GM12801 (cell line): ENCODE measurements at regions not wholly inside any gene's neighbourhood (a gene's known extent, or its start where the extent isn't known, plus 50 kb on each side); places are given as distances from the start of the nearest gene placed in this dataset.

Experiments used
- TF ChIP-seq, protein P1 (sequence below): IDR thresholded peaks from one replicate; pipeline ENCODE4 v1.5.1; 2011; ENCODE audit warnings: control low read depth; ENCODE audit not compliant: insufficient read length; ENCODE audit errors: extremely low read depth

DNA sequence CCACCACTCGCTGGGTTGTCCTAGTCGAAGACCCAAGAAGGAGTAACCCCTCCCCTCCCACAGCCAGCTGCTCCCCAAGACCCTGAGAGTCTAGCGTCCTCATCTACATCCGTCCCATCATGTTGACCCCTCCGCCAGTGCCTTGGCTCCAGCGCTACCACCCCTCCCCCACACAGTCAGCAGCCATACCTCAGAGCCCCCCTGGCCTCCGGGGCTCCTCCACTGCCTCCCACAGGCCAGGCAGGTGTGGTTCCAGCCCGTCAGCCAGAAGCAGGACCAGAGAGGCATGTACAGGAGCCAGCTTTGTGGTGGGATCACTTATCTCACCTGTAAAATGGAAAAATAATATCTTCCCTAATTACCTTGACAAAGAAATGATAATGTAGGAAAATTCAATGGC is 51.5 kb upstream of the PHF21B start:
- TF ChIP-seq, protein P1, sequence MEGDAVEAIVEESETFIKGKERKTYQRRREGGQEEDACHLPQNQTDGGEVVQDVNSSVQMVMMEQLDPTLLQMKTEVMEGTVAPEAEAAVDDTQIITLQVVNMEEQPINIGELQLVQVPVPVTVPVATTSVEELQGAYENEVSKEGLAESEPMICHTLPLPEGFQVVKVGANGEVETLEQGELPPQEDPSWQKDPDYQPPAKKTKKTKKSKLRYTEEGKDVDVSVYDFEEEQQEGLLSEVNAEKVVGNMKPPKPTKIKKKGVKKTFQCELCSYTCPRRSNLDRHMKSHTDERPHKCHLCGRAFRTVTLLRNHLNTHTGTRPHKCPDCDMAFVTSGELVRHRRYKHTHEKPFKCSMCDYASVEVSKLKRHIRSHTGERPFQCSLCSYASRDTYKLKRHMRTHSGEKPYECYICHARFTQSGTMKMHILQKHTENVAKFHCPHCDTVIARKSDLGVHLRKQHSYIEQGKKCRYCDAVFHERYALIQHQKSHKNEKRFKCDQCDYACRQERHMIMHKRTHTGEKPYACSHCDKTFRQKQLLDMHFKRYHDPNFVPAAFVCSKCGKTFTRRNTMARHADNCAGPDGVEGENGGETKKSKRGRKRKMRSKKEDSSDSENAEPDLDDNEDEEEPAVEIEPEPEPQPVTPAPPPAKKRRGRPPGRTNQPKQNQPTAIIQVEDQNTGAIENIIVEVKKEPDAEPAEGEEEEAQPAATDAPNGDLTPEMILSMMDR: no peak

DNA sequence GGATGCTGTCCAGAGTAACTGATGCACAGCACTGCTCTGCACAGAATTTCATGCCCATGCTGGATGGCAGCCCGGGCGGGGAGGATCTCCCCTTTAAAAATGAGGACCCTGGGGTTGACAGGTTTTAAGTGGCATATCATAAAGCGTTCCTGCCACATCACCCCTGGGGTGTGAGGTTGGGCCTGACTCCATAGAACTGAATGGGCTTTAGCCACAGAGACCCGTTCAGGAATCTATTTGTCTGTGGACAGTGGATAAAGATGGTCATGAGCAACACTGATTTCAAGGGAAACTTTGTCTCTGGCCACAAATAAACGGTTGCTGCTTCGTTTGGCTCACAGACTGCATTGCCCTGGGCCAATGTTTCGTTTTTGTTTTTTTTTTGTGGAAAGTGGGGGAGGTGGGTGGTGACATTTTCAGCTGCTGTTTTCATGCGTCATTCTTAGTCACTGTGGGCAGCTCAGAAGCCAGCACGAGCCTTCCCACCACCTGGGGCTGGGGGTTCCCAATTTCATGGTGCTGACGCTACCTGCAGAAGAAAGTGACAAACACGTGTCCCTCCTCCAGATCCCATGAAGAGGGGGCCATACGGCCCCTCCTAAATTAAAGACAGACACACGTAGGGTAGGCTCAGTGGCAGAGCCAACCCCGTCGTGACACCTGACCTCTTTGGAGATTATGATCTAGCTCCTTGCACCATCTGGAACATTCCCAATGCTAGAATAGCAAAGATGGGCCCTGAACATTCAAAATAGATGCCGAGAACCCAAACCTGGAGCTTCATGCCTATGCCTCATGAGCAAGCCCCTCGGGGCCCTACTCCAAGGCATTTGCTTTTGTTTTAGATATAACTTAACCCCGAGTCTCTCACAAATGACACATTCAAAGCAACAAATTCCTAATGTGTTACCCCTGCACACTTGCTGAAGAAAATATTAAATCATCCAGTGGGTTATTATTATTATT is 54.8 kb upstream of the PHF21B start:
- TF ChIP-seq, protein P1: no peak

DNA sequence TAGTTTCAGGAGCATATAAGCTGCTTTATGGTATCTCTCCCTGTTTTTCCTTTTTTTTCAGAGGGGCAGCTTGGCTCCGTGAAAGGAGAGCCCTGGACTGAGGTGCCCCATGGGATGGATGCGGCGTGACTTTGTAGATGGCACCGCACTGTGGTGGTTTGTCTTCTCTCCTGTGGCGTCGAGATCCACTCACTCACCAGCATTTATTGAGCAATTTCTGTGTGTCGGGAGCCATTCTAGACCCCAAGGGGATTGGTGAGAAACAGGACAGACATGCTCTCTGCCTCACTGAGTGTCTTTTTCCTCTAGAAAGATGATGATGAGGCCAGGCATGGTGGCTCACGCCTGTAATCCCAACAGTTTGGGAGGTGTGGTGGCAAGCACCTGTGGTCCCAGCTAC is 55.9 kb upstream of the PHF21B start:
- TF ChIP-seq, protein P1: no peak

DNA sequence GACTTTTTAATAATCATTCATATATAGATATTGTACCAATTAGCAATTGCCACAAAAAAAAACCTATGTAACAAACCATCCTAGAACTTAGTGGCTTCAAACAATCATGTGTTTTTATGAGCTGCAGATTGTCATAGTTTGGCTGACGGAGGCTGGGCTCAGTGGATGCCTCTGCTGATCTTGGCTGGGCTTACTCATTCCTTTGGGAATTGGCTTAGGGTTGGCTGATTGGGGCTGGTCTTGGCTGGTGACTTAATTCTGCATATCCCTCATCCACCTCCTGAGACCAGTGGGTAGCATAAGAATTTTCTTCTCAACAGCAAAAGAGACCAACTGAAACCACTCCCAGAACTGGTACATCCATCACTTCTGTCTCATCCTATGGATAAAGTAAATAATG is 57.9 kb upstream of the PHF21B start:
- TF ChIP-seq, protein P1: no peak

DNA sequence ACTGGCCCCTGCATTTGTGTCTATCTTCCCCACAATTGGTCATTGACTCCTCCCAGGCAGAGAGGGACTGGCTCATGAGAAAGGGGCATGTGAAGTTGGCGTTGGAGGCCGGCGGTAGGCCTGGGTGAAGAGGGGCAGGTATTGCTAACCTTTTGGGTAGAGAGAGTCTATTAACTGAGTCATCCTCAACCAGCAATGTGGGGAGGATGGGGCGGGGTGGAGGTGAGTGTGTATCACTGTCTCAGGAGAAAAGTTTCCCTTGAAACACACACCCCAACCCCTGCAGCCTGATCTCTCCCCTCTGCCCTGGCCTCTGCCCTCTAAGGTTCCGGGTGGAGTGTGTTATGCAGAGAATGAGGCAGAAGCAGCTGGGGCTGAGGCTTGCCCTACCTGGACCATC is 60.1 kb upstream of the PHF21B start:
- TF ChIP-seq, protein P1: no peak

DNA sequence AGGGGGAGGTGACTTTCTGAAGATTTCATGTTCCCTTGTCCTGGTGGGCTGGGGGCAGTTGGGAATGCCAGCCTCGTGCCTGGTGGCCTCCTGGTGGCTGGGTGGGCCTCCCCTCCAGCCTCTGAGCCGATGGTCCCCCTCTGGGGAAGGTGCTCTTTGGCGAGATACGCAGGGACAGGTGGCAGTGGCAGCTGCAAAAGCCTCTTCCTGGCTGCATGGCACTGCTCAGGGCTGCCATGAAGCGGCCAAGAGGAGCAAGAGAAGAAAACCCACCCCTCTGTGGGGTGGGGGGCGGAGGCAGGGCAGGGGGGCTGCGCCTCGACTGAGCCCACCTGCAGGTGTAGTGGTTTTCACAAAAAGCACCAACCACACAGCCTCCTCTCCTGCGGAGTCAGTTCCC is 61.8 kb upstream of the PHF21B start:
- TF ChIP-seq, protein P1: no peak

DNA sequence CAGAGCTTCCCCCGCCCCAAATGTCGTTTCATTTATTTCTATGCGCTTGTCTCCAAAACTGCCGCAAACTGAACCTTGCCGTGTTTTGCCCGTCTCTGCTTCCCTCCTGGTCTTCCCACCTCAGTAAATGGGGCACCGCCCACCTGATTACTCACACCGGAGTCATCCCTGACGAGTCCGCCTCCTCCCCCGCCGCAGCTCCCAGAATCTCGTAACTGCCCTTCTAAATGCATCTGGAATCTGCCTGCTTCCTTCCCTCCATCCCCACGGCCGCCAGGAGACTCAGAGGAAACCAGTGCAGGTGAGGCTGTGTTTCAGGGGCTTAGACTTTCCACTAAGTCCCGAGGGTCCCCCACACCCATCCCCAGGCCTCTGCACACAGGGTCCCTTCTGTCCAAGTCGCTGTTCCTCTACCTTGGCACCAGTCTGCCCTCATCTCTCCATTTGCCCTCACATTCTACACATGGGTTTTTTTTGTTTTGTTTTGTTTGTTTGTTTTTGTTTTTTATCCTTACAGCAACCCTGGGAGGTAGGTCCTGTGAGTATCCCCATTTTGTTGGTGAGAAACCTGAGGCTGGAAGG is 62.6 kb upstream of the PHF21B start:
- TF ChIP-seq, protein P1: no peak
